ENCODE measurements at regions not wholly inside any gene's neighbourhood (a gene's known extent, or its start where the extent isn't known, plus 50 kb on each side); places are given as distances from the start of the nearest gene placed in this dataset.

GRCh38 chr12:97267594-97268202 lies 194.9 kb upstream of the RMST start:
- Histone ChIP-seq H3K4me2 (replicated peaks; ENCODE audit: low read depth, low read length, poor library complexity, severe bottlenecking) (no peak overlapping the region), H2AFZ (ENCODE audit: insufficient read depth, low read depth, low read length, poor library complexity, severe bottlenecking) (no peak overlapping the region), H3K9me3 (ENCODE audit: control extremely low read depth in 1 of 3, control insufficient read depth in 2 of 3, insufficient read depth in 1 of 3, low read length in 2 of 3) (peaks cover 0 to 5% (median 0%) of the 10 kb centered on the region in 3 donors), H3K4me3 (ENCODE audit: control extremely low read depth in 1 of 5, extremely low read depth in 1 of 5, insufficient read depth in 1 of 5, low read depth in 2 of 5, low read length in 4 of 5) (no peak overlapping the region), H3K9ac (ENCODE audit: low read length) (no peak overlapping the region), H3K4me1 (ENCODE audit: control insufficient read depth in 2 of 2, insufficient read depth in 2 of 2, low read length in 2 of 2) (no peaks in the 10 kb centered on the region), H3K27me3 (replicated peaks in 1 of 4; ENCODE audit: control extremely low read depth in 1 of 4, control insufficient read depth in 3 of 4, insufficient read depth in 4 of 4, low read length in 3 of 4) (peaks cover 0 to 5% (median 1%) of the 10 kb centered on the region in 4 experiments), H3K79me2 (ENCODE audit: control insufficient read depth, insufficient read depth, low read length) (no peaks in the 10 kb centered on the region), H3K27ac (ENCODE audit: low read length in 2 of 2) (no peak overlapping the region), H3K36me3 (replicated peaks in 1 of 2; ENCODE audit: control extremely low read depth in 1 of 2, control insufficient read depth in 1 of 2, extremely low read depth in 1 of 2, insufficient read depth in 2 of 2, low read length in 1 of 2) (no peaks in the 10 kb centered on the region), H4K20me1 (ENCODE audit: control insufficient read depth, insufficient read depth, low read length, poor library complexity, severe bottlenecking) (no peaks in the 10 kb centered on the region)
- ATAC-seq (ENCODE audit: low read depth), result no peak
- TF ChIP-seq EZH2 (IDR thresholded peaks at IDR 0.05; ENCODE audit: borderline replicate concordance, insufficient read depth, low read depth, low read length, poor library complexity, severe bottlenecking) (no peak), CTCF (IDR thresholded peaks at IDR 0.05) (no peak)
- peaks cover 23% of the 10 kb centered on the region for H3K27me3 Mint-ChIP-seq
- 94% methylated on average over 1 of the region's 3 CpGs for WGBS (ENCODE audit: insufficient coverage)
- no peak for DNase-seq
- no peak overlapping the region for H3K27ac Mint-ChIP-seq
- intact Hi-C loops (cut with micrococcal nuclease), result no loop called here
- H3K9me3 Mint-ChIP-seq (ENCODE audit: insufficient read depth), result peaks cover 2% of the 10 kb centered on the region
- ChIA-PET CTCF (no interaction called here), POLR2A (no interaction called here)
- H3K4me3 Mint-ChIP-seq, result no peak overlapping the region
- no peaks in the 10 kb centered on the region for H3K4me1 Mint-ChIP-seq

GRCh38 chr12:97272471-97272870 lies 190.1 kb upstream of the RMST start:
- intact Hi-C loops (cut with micrococcal nuclease), result no loop called here
- H4K20me1 ChIP-seq (ENCODE audit: control insufficient read depth, insufficient read depth, low read length, poor library complexity, severe bottlenecking), result no peaks in the 10 kb centered on the region
- TF ChIP-seq CTCF (IDR thresholded peaks at IDR 0.05) (no peak), EZH2 (IDR thresholded peaks at IDR 0.05; ENCODE audit: borderline replicate concordance, insufficient read depth, low read depth, low read length, poor library complexity, severe bottlenecking) (no peak)

More at GRCh38 chr12:97272471-97272870, 190.1 kb upstream of the RMST start:
- DNase-seq, result no peak
- Histone ChIP-seq H3K27ac (ENCODE audit: low read length in 2 of 2) (no peak overlapping the region), H3K9ac (ENCODE audit: low read length) (no peak overlapping the region), H2AFZ (ENCODE audit: insufficient read depth, low read depth, low read length, poor library complexity, severe bottlenecking) (no peak overlapping the region), H3K4me1 (ENCODE audit: control insufficient read depth in 2 of 2, insufficient read depth in 2 of 2, low read length in 2 of 2) (no peaks in the 10 kb centered on the region), H3K4me2 (replicated peaks; ENCODE audit: low read depth, low read length, poor library complexity, severe bottlenecking) (no peak overlapping the region), H3K27me3 (replicated peaks in 1 of 4; ENCODE audit: control extremely low read depth in 1 of 4, control insufficient read depth in 3 of 4, insufficient read depth in 4 of 4, low read length in 3 of 4) (peaks cover 0 to 5% (median 1%) of the 10 kb centered on the region in 4 experiments), H3K9me3 (ENCODE audit: control extremely low read depth in 1 of 3, control insufficient read depth in 2 of 3, insufficient read depth in 1 of 3, low read length in 2 of 3) (peaks cover 0 to 5% (median 0%) of the 10 kb centered on the region in 3 donors), H3K36me3 (replicated peaks in 1 of 2; ENCODE audit: control extremely low read depth in 1 of 2, control insufficient read depth in 1 of 2, extremely low read depth in 1 of 2, insufficient read depth in 2 of 2, low read length in 1 of 2) (no peaks in the 10 kb centered on the region), H3K4me3 (ENCODE audit: control extremely low read depth in 1 of 5, extremely low read depth in 1 of 5, insufficient read depth in 1 of 5, low read depth in 2 of 5, low read length in 4 of 5) (no peak overlapping the region), H3K79me2 (ENCODE audit: control insufficient read depth, insufficient read depth, low read length) (no peaks in the 10 kb centered on the region)
- POLR2A ChIA-PET, result no interaction called here
- ATAC-seq (ENCODE audit: low read depth), result no peak
- peaks cover 39% of the 10 kb centered on the region for H3K27me3 Mint-ChIP-seq
- CTCF ChIA-PET, result no interaction called here
- H3K4me3 Mint-ChIP-seq, result no peak overlapping the region
- H3K4me1 Mint-ChIP-seq, result peaks cover 12% of the 10 kb centered on the region
- no peak overlapping the region for H3K27ac Mint-ChIP-seq
- H3K9me3 Mint-ChIP-seq (ENCODE audit: insufficient read depth), result peaks cover 2% of the 10 kb centered on the region

All from B cell (primary cell).